HepG2 (cell line): ENCODE measurements at regions not wholly inside any gene's neighbourhood (a gene's known extent, or its start where the extent isn't known, plus 50 kb on each side); places are given as distances from the start of the nearest gene placed in this dataset.

Experiments used
- ATAC-seq: fragments of 200-7000 bp; cut with Tn5 transposase; 3 replicates; pipeline ENCODE4 v1.9.1; 2020; ENCODE audit warnings: mild to moderate bottlenecking, moderate library complexity
- BruUV-seq: library from RNA; stranded (reverse); fragments of 400-500 nt; replicated peaks from 2 replicates; lab custom pipeline; 2021; lab: Mats Ljungman, UMichigan
- CTCF ChIA-PET: fragments of 300-600 bp; formaldehyde crosslinking; extraction: SDS; loops from one replicate; lab custom pipeline; 2021; ENCODE audit warnings: low total read pairs, inconsistent platforms, low intra/inter-chr PET ratio; lab: Yijun Ruan, JAX
- POLR2A ChIA-PET: fragments of 350-600 bp; sonication (Branson Sonifier 250); formaldehyde crosslinking; loops from one replicate; lab custom pipeline; 2020; ENCODE audit warnings: antibody characterized with exemption, inconsistent platforms; lab: Yijun Ruan, JAX
- DNase-seq: peaks from one replicate; pipeline ENCODE4 v3.0.0-alpha.2; 2015; ENCODE audit warnings: low spot score
- FAIRE-seq: peaks from 3 replicates; lab custom pipeline; 2011; peaks lifted over from hg19 to GRCh38; lab: Jason Lieb, UNC
- H2AFZ ChIP-seq: one replicate; pipeline ENCODE4 v1.6.1; 2011; ENCODE audit warnings: low read length, inconsistent platforms
- H3K27ac ChIP-seq: fragments of 300-600 bp; 3 replicates; pipeline ENCODE4 v1.8.0; 2011; ENCODE audit warnings: mixed run types, mild to moderate bottlenecking, mixed read lengths, low read length, inconsistent platforms; ENCODE audit not compliant: insufficient read depth; ENCODE audit errors: extremely low read length
- H3K27me3 ChIP-seq, 2 experiments: fragments of 200-600 bp in 1 of 2; 2 replicates in 1 of 2; 3 replicates in 1 of 2; pipeline versions ENCODE4 v1.6.0 to v1.8.0; 2011; ENCODE audit warnings: low read length in 2 of 2, mild to moderate bottlenecking in 2 of 2, moderate library complexity in 2 of 2, inconsistent platforms in 1 of 2; ENCODE audit not compliant: insufficient read depth in 2 of 2, control insufficient read depth in 1 of 2
- H3K36me3 ChIP-seq, 2 experiments: fragments of 200-600 bp in 1 of 2; replicated peaks in 1 of 2; 2 replicates in 1 of 2; 3 replicates in 1 of 2; pipeline versions ENCODE4 v1.5.1 to v1.8.0; 2011; ENCODE audit warnings: low read length in 2 of 2, inconsistent platforms in 1 of 2; ENCODE audit not compliant: insufficient read depth in 2 of 2, control insufficient read depth in 1 of 2
- H3K4me1 ChIP-seq: 2 replicates; pipeline ENCODE4 v1.5.1; 2012; ENCODE audit warnings: low read length, inconsistent platforms; ENCODE audit not compliant: insufficient read depth
- H3K4me2 ChIP-seq: 2 replicates; pipeline ENCODE4 v1.6.0; 2011; ENCODE audit warnings: low read depth, low read length, inconsistent platforms
- H3K4me3 ChIP-seq, 3 experiments: fragments of 200-600 bp in 1 of 3; sonication (generic), shearing (Covaris generic) in 1 of 3; replicated peaks in 1 of 3; 2 replicates each; pipeline ENCODE4 v1.5.1; 2011 to 2016; ENCODE audit warnings: low read length in 3 of 3, inconsistent platforms in 2 of 3, low read depth in 2 of 3, mild to moderate bottlenecking in 2 of 3, control low read depth in 1 of 3, mixed read lengths in 1 of 3; ENCODE audit not compliant: insufficient read depth in 1 of 3
- H3K79me2 ChIP-seq: one replicate; pipeline ENCODE4 v1.6.1; 2011; ENCODE audit warnings: low read length, inconsistent platforms; ENCODE audit not compliant: insufficient read depth
- H3K9ac ChIP-seq: 2 replicates; pipeline ENCODE4 v1.6.0; 2011; ENCODE audit warnings: mild to moderate bottlenecking, low read depth, low read length, inconsistent platforms; ENCODE audit not compliant: insufficient read depth
- H3K9me3 ChIP-seq: 2 replicates; pipeline ENCODE4 v1.5.1; 2012; ENCODE audit warnings: mild to moderate bottlenecking, low read length
- H4K20me1 ChIP-seq: 2 replicates; pipeline ENCODE4 v1.6.0; 2011; ENCODE audit warnings: inconsistent platforms, mild to moderate bottlenecking, low read length, moderate library complexity; ENCODE audit not compliant: insufficient read depth
- CSRNP2 ChIP-seq: sonication (generic); formaldehyde crosslinking; conservative IDR thresholded peaks from 2 replicates; pipeline ENCODE4 v1.8.0; 2022; ENCODE audit warnings: low read depth, missing genetic modification reagents
- DRAP1 ChIP-seq: IDR thresholded peaks from 2 replicates; pipeline ENCODE4 v1.6.1; 2016; ENCODE audit warnings: missing genetic modification reagents, missing compliant biosample characterization
- GABPB1 ChIP-seq: IDR thresholded peaks from 2 replicates; pipeline ENCODE4 v1.6.1; 2016; ENCODE audit warnings: mild to moderate bottlenecking, missing genetic modification reagents, moderate library complexity, missing compliant biosample characterization
- SIX4 ChIP-seq: sonication (generic); formaldehyde crosslinking; IDR thresholded peaks from 2 replicates; pipeline ENCODE4 v1.4.0; 2020; ENCODE audit warnings: missing genetic modification reagents
- STAT5B ChIP-seq: sonication (generic); formaldehyde crosslinking; IDR thresholded peaks from 2 replicates; pipeline ENCODE4 v1.4.0; 2020; ENCODE audit warnings: missing genetic modification reagents
- TEAD3 ChIP-seq: optimal IDR thresholded peaks from 2 replicates; pipeline ENCODE3; 2016; ENCODE audit warnings: borderline replicate concordance
- ZBTB1 ChIP-seq: sonication (generic); formaldehyde crosslinking; IDR thresholded peaks from 2 replicates; pipeline ENCODE4 v1.4.0; 2020; ENCODE audit warnings: missing genetic modification reagents, borderline replicate concordance
- ZBTB40 ChIP-seq, 2 experiments: fragments of 450-650 bp in 1 of 2; sonication (generic) in 1 of 2; formaldehyde crosslinking in 1 of 2; IDR thresholded peaks; 2 replicates each; pipeline versions ENCODE4 v1.6.1 to v1.8.0; 2016 to 2022; ENCODE audit warnings: antibody characterized with exemption in 1 of 2, mild to moderate bottlenecking in 1 of 2, missing genetic modification reagents in 1 of 2
- ZFAT ChIP-seq: sonication (generic); formaldehyde crosslinking; conservative IDR thresholded peaks from 2 replicates; pipeline ENCODE4 v1.8.1; 2023; ENCODE audit warnings: missing genetic modification reagents, inconsistent platforms
- ZNF674 ChIP-seq: sonication (generic); formaldehyde crosslinking; IDR thresholded peaks from 2 replicates; pipeline ENCODE4 v1.5.0; 2020; ENCODE audit warnings: low read depth, mild to moderate bottlenecking, missing genetic modification reagents
- ZNF7 ChIP-seq: IDR thresholded peaks from 2 replicates; pipeline ENCODE4 v1.6.1; 2016; ENCODE audit warnings: missing biosample characterization, missing genetic modification reagents
- ZNF75D ChIP-seq: sonication (generic); formaldehyde crosslinking; IDR thresholded peaks from 2 replicates; pipeline ENCODE4 v1.8.1; 2023; ENCODE audit warnings: missing genetic modification reagents, mild to moderate bottlenecking, borderline replicate concordance
- ZSCAN9 ChIP-seq: IDR thresholded peaks from 2 replicates; pipeline ENCODE4 v1.6.1; 2016; ENCODE audit warnings: borderline replicate concordance
- WGBS: methylation state at CpG from one replicate; pipeline ENCODE4 v1.1.6; 2017; ENCODE audit warnings: low lambda C conversion rate; 5-methylcytosine and 5-hydroxymethylcytosine counted together
- in situ Hi-C: cut with HindIII; loops from 2 replicates; pipeline ENCODE4 v1.10.0; 2017; ENCODE audit warnings: low pct_unique_long_range_greater_than_20kb; ENCODE audit not compliant: extremely low pct_ligation_motif_present
- intact Hi-C: fragments of 100-400 bp; cut with micrococcal nuclease; formaldehyde crosslinking; loops from one replicate; pipeline ENCODE4 v1.10.0; 2022; ENCODE audit not compliant: unreplicated experiment

GRCh38 chr10:130615457-130615856 is 479.3 kb downstream of the GLRX3 start:
- Histone ChIP-seq H3K4me3 (no peak overlapping the region), H3K4me2 (no peak overlapping the region), H3K9me3 (no peaks in the 10 kb centered on the region), H3K36me3 (no peaks in the 10 kb centered on the region), H3K4me1 (no peaks in the 10 kb centered on the region), H3K9ac (no peak overlapping the region), H3K79me2 (no peaks in the 10 kb centered on the region), H3K27ac (no peak overlapping the region), H3K27me3 (0 out of 5 replicates have a peak, but pooled peaks cover 0 to 4% of the 10 kb centered on the region in 2 experiments), H2AFZ (no peak overlapping the region), H4K20me1 (no peaks in the 10 kb centered on the region)
- ATAC-seq, result no peak
- TF ChIP-seq ZSCAN9 (no peak), GABPB1 (no peak), ZBTB1 (no peak), ZNF75D (CRISPR knock-in tag) (no peak), STAT5B (CRISPR knock-in tag) (no peak), SIX4 (CRISPR knock-in tag) (no peak), DRAP1 (no peak), TEAD3 (CRISPR knock-in tag) (no peak), ZNF7 (CRISPR knock-in tag) (no peak), ZBTB40 (IDR thresholded peaks at IDR 0.05) (no peak), ZBTB40 (CRISPR knock-in tag; IDR thresholded peaks at IDR 0.05) (no peak), ZNF674 (no peak), CSRNP2 (CRISPR knock-in tag) (no peak), ZFAT (CRISPR knock-in tag) (no peak)
- CTCF ChIA-PET, result no interaction called here
- no peak for DNase-seq
- no peak for FAIRE-seq
- POLR2A ChIA-PET, result no interaction called here
- 1% methylated on average over 4 of the region's 4 CpGs for WGBS
- in situ Hi-C loops, result no loop called here
- BruUV-seq, result no TSS peak
- intact Hi-C loops, result no loop called here
